ENCODE measurements at regions not wholly inside any gene's neighbourhood (a gene's known extent, or its start where the extent isn't known, plus 50 kb on each side); places are given as distances from the start of the nearest gene placed in this dataset.

GRCh38 chr2:128733450-128733849 lies 414.8 kb upstream of the HS6ST1 start:
- Histone ChIP-seq H3K36me3 (ENCODE audit: insufficient read depth in 1 of 2, low read depth in 1 of 2) (no peaks in the 10 kb centered on the region), H3K27ac (no peak overlapping the region), H3K4me1 (peaks cover 7% of the 10 kb centered on the region), H3K9me3 (peaks cover 8% of the 10 kb centered on the region), H3K27me3 (ENCODE audit: insufficient read depth in 3 of 3, low read length in 2 of 3) (no peaks in the 10 kb centered on the region), H3K4me3 (no peak overlapping the region)
- WGBS, 3 donors: 50 to 56% (median 52%) methylated on average over 5 of the region's 5 CpGs
- intact Hi-C loops (cut with DNase I): loop anchor here in 1 of 2 donors (10.0 kb wide), 1 partner anchor 1121 kb away; no protein-coding TSS in a partner anchor
- DNase-seq (no peak), ATAC-seq (no peak)
- TF ChIP-seq CTCF (IDR thresholded peaks at IDR 0.05): no peak

- 75 to 77% (median 76%) methylated on average over 37 of the region's 37 CpGs for WGBS, 3 donors
- Histone ChIP-seq H3K4me1 (peaks cover 7% of the 10 kb centered on the region), H3K27me3 (ENCODE audit: insufficient read depth in 3 of 3, low read length in 2 of 3) (no peaks in the 10 kb centered on the region), H3K4me3 (no peak overlapping the region), H3K9me3 (no peaks in the 10 kb centered on the region), H3K36me3 (ENCODE audit: insufficient read depth in 1 of 2, low read depth in 1 of 2) (no peaks in the 10 kb centered on the region), H3K27ac (no peak overlapping the region)
- intact Hi-C loops (cut with DNase I): loop anchor here (5.0 to 10.0 kb wide), 3 partner anchors 498 to 1120 kb away; no protein-coding TSS in a partner anchor
- ATAC-seq: no peak
- DNase-seq: peak in 1 of 2 donors; percentile 37
- TF ChIP-seq CTCF (IDR thresholded peaks at IDR 0.05): no peak
Measured at GRCh38 chr2:128734521-128735295, 416.0 kb upstream of the HS6ST1 start.

- Histone ChIP-seq H3K9me3 (no peaks in the 10 kb centered on the region), H3K27ac (no peak overlapping the region), H3K36me3 (ENCODE audit: insufficient read depth in 1 of 2, low read depth in 1 of 2) (no peaks in the 10 kb centered on the region), H3K4me1 (peaks cover 7% of the 10 kb centered on the region), H3K4me3 (no peak overlapping the region), H3K27me3 (ENCODE audit: insufficient read depth in 3 of 3, low read length in 2 of 3) (no peaks in the 10 kb centered on the region)
- no peak for DNase-seq
- WGBS, 3 donors: 86 to 88% (median 88%) methylated on average over 26 of the region's 26 CpGs
- ATAC-seq: no peak
- intact Hi-C loops (cut with DNase I): loop anchor here (5.0 to 10.0 kb wide), 3 partner anchors 497 to 1119 kb away; no protein-coding TSS in a partner anchor
- TF ChIP-seq CTCF (IDR thresholded peaks at IDR 0.05): no peak
Measured at GRCh38 chr2:128735296-128735960, 416.8 kb upstream of the HS6ST1 start.

GRCh38 chr2:128736046-128736688 lies 417.5 kb upstream of the HS6ST1 start:
- no peak for DNase-seq
- 37 to 45% (median 40%) methylated on average over 16 of the region's 16 CpGs for WGBS, 3 donors
- H3K9me3 ChIP-seq: no peaks in the 10 kb centered on the region
- H3K27ac ChIP-seq: no peak overlapping the region
- H3K4me1 ChIP-seq: peaks cover 7% of the 10 kb centered on the region
- no peak for TF ChIP-seq CTCF (IDR thresholded peaks at IDR 0.05)
- ATAC-seq: peak in 3 of 4 donors; percentile 9 to 38 (median 21)
- peak overlapping the region; percentile 62 for H3K4me3 ChIP-seq
- no peaks in the 10 kb centered on the region for H3K36me3 ChIP-seq (ENCODE audit: insufficient read depth in 1 of 2, low read depth in 1 of 2)
- no peaks in the 10 kb centered on the region for H3K27me3 ChIP-seq (ENCODE audit: insufficient read depth in 3 of 3, low read length in 2 of 3)
- intact Hi-C loops (cut with DNase I): loop anchor here (1.0 to 10.0 kb wide), 4 partner anchors 496 to 1119 kb away; no protein-coding TSS in a partner anchor

Measured in psoas muscle (tissue), 7 donors.